ENCODE measurements at regions not wholly inside any gene's neighbourhood (a gene's known extent, or its start where the extent isn't known, plus 50 kb on each side); places are given as distances from the start of the nearest gene placed in this dataset.

DNA sequence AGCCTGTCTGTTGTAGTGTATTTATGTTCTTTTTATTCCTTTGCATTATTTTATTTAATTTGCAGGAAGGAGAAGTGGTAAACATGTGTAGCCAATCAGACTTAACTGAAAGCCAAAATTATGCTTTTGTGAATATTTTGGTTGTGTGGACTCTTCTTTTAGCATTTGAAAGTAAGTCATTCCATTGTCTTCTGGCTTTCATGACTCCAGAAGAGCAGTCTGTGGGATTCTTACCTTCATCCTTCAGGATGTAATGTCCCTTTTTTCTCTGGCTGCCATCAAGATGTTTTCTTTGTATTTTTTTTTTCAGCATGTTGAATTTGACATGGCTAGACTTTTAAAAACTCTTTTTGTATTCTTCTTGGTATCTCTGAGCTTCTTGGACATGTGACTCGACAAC is 895.2 kb upstream of the ZEB2 start:
- TF ChIP-seq, protein P1, sequence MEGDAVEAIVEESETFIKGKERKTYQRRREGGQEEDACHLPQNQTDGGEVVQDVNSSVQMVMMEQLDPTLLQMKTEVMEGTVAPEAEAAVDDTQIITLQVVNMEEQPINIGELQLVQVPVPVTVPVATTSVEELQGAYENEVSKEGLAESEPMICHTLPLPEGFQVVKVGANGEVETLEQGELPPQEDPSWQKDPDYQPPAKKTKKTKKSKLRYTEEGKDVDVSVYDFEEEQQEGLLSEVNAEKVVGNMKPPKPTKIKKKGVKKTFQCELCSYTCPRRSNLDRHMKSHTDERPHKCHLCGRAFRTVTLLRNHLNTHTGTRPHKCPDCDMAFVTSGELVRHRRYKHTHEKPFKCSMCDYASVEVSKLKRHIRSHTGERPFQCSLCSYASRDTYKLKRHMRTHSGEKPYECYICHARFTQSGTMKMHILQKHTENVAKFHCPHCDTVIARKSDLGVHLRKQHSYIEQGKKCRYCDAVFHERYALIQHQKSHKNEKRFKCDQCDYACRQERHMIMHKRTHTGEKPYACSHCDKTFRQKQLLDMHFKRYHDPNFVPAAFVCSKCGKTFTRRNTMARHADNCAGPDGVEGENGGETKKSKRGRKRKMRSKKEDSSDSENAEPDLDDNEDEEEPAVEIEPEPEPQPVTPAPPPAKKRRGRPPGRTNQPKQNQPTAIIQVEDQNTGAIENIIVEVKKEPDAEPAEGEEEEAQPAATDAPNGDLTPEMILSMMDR (conservative IDR thresholded peaks at IDR 0.05; ENCODE audit: low read depth, low read length) = no peak
- TF ChIP-seq EZH2 (IDR thresholded peaks at IDR 0.05; ENCODE audit: borderline replicate concordance, low read depth, low read length, poor library complexity, severe bottlenecking) = no peak
